KBM-7 (cell line): ENCODE measurements at regions not wholly inside any gene's neighbourhood (a gene's known extent, or its start where the extent isn't known, plus 50 kb on each side); places are given as distances from the start of the nearest gene placed in this dataset.
"Not testable (repeated sequence)": the region's sequence is repeated elsewhere in the genome, so short reads cannot be mapped to it uniquely, and the experiment has no call there.

Source experiments
- DNase-seq: peaks from one replicate; pipeline ENCODE4 v3.0.0-alpha.2; 2015
- in situ Hi-C: fragments of 300-500 bp; cut with MboI; formaldehyde crosslinking; loops from 2 replicates; pipeline ENCODE4 v1.14.3; 2020; ENCODE audit warnings: low sequenced_read_pairs, low pct_unique_long_range_greater_than_20kb, mixed read lengths

DNA sequence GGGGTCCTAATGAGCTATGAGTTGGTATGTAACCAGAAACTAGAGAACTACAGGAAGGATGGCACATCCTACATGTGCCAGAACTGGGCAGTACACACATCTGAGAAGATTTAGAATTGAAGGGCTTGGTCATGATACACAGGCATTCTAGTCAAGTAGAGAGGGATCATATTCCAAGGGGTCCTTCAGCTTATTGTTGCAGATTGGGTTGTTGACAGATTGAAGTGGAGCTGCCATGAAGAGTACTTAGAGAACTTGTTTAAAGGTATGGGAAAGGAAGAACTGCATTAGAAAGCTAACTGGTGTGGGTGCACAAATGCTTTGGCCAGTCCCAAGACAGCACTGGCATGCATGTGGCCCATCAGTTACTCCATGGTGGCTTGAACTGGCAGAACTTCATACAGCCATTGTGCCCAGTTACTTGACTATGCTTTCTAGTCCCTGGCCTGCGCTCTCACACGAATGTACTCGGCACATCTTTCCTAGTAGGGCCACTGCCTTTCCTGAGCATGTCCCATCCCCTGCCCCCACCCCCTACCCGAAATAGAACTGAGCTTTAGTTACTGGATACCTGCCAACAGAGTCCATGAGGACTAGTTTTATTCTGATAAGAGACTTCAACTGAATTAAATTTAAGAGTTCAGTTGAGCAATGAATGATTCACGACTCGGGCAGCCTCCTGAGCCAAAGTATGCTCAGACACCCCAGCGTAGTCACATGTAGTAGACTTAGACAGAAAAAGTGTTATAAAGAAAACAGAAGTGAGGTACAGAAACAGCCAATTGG, 64.0 kb downstream of the CCNG2 start:
- no peak for DNase-seq
- in situ Hi-C loops, result no loop called here

- DNase-seq, result no peak
- in situ Hi-C loops, result no loop called here
Measured at GRCh38 chr4:77225022-77225421, 68.0 kb downstream of the CCNG2 start.

DNA sequence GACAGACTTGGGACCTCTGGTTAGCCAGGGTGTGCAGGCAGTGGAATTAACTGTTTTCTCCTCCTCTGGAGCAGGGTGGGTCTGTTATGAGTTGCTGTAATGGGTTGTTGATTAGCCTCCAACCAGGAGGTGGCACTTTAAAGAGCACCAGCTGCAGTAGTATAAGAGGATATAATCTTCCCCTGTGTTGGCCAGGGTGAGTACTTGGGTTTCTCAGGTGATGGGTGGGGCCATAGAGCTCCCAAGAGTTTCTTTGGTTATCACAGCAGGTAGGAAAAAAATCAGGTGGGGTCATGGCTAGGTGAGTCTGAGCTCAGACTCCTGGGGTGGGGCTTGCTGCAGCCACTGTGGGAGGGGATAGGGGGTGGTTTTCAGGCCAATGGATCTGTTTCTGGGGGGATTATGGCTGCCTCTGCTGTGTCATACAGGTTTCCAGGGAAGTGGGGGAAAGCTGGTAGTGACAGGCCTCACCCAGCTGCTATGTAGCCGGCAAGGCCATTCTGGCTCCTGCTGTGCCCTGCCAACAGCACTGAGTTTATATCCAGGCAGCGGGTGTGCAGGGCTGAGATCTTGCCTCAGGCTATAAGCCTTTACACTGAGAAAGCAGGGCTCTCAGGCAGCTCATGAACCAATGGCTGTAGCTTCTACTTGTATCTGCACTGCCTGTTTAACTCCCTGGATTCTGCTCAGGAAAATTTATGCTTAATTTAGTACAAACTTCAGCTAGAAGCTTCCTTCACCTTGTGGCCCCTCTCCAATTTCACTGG, 70.1 kb downstream of the CCNG2 start:
- in situ Hi-C loops, result no loop called here

DNA sequence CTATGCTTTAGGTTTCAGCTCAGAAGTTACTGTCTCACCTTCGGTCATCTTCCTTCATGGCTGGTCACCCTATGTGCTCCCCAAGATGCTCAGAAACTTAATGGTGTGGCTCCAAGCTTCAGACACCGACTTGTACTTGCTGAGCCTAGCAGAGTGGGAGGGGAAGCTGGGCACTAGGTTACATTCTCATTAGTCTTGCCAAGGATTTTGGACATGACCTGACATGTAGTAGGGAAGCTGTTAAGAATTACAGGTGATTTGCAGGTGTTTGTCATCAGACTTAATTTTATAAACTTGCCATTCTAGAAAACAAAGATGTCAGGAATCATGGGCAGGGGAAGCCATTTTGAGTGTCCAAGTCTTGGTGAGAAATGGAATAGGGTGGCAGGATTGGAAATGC, 72.4 kb downstream of the CCNG2 start:
- DNase-seq, result no peak
- in situ Hi-C loops, result no loop called here

More for the DNA sequence above, 70.1 kb downstream of the CCNG2 start:
- no peak for DNase-seq

GRCh38 chr4:77232653-77233052, 75.6 kb downstream of the CCNG2 start:
- no peak for DNase-seq
- in situ Hi-C loops, result no loop called here

DNA sequence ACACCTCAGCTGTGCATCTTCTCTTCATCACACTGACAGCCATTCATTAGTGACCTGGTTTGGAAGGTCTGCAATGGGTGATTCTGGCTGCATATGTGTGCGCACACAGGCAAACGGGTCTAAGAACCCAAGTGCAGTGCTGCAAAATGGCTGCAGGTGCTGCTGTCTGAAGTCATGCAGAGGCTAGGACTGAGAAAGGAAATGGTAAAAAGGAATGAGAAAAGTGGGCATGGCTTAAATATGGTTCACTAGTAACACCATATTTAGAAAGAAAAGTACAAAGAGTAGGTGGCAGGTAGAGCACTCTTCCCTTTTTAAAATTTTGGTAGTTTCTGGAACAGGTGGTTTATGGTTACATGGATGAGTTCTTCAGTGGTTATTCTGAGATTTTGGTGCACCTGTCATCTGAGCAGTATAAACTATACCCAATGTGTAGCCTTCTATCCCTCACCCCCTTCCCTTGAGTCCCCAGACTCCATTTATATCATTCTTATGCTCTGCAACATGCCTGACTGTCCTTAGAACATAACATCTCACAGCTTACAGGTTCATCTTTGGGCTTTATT, 78.4 kb downstream of the CCNG2 start:
- no peak for DNase-seq
- in situ Hi-C loops, result no loop called here

- in situ Hi-C loops, result no loop called here
- DNase-seq, result no peak
Measured at GRCh38 chr4:77236806-77237205, 79.8 kb downstream of the CCNG2 start.

GRCh38 chr4:77240469-77241066, 83.6 kb downstream of the CCNG2 start:
- in situ Hi-C loops, result no loop called here
- peak; percentile 74 for DNase-seq

DNA sequence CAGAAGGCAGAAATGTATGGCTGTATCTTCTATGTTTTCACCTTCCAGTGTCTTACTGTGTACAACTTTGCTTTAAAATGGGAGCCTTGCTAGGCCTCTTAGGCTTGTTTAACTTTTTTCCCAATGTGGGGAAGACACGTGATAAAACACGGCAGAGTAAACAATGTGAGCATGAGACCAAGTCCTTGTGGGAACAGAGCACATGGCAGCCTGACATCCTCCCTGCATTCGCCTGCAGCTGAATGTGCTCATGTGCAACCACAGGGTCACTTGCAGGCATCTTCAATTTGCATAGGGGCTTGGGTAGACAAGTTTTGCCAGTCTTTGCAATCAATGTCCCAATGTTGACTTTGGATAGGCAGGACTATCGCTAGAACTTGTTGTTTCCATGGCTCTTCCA, 91.8 kb downstream of the CCNG2 start:
- no peak for DNase-seq
- in situ Hi-C loops, result no loop called here

DNA sequence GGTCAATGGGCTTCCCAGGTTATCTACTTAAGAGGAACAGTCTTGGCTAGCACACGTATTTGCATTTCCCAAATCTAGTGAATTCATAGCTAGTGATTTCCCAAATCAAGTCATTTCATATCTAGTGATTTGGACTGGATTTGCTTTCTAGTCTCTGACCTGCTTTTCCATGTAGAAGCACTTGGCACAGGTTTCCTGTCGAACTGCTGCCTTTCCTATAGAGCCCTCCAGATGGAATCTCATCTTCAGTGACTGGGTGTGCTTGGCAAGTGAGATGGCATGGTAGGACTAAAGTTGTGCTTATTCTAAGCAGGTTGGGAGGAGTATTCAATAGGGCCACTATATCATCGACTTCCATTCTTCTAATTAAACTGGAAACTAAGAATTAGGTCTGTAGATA, 94.7 kb downstream of the CCNG2 start:
- in situ Hi-C loops, result no loop called here
- no peak for DNase-seq

- no peak for DNase-seq
Measured at GRCh38 chr4:77263247-77263646, 106.2 kb downstream of the CCNG2 start.

DNA sequence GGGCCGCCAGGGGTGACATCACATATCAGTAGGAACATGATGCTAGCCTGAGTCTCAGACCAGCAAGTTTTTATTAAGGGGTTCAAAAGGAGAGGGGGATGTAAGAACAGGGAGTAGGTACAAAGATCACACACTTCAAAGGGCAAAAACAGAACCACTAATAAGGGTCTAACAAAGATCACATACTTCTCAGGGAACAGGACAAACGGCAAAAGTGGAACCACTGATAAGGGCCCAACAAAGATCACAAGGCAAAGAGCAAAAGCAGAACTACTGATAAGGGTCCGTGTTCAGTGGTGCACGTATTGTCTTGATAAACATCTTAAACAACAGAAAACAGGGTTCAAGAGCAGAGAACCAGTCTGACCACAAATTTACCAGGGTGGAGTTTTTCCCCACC, 107.0 kb downstream of the CCNG2 start:
- DNase-seq, result peak; percentile 8

More at GRCh38 chr4:77263247-77263646, 106.2 kb downstream of the CCNG2 start:
- in situ Hi-C loops, result no loop called here

GRCh38 chr4:77264826-77265225, 107.8 kb downstream of the CCNG2 start:
- no peak for DNase-seq
- in situ Hi-C loops, result no loop called here

More for the DNA sequence above, 107.0 kb downstream of the CCNG2 start:
- in situ Hi-C loops, result not testable (repeated sequence)

- in situ Hi-C loops, result no loop called here
- no peak for DNase-seq
Measured at GRCh38 chr4:77268108-77268507, 111.1 kb downstream of the CCNG2 start.

DNA sequence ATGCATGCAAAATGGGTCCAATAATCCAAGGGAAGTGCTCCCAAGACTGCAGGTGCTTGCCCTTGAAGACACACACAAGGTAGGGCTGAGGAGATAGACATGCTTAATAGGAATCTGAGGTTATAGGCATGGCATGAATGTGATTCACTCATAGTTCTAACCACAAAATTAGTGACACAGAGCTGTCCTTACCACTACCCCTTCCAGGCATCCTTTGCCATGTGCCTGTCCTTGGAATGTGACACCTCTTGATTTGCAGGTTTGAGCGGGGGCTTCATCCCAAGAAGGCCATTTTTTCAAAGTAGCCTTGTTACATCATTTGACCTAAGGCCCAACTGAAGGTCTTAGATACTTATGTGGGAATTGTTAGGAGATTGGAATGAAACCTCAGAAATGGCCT, 112.5 kb downstream of the CCNG2 start:
- in situ Hi-C loops, result no loop called here
- DNase-seq, result no peak

DNA sequence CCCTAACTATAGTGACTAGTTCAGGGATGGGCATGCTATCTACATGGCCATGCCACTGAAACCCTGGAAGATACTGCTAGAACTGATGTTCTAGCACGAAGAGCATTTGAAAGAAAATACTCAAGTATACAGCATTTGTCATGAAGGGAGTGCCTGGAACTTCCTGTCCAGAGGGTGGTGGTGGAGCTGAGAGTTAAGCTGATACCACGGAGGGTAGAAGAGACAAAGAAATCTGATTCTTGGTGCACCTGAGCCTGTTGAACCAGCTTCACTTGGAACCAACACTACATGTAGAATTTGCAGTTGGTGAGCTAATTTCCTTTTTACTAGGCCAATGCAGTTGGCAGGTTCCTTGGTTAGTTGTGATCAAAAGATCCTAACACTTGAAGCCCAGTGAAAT, 116.4 kb downstream of the CCNG2 start:
- in situ Hi-C loops, result no loop called here
- DNase-seq, result no peak

- in situ Hi-C loops, DNase-seq: not testable (repeated sequence)
Measured at GRCh38 chr4:77279114-77279513, 122.1 kb downstream of the CCNG2 start.

DNA sequence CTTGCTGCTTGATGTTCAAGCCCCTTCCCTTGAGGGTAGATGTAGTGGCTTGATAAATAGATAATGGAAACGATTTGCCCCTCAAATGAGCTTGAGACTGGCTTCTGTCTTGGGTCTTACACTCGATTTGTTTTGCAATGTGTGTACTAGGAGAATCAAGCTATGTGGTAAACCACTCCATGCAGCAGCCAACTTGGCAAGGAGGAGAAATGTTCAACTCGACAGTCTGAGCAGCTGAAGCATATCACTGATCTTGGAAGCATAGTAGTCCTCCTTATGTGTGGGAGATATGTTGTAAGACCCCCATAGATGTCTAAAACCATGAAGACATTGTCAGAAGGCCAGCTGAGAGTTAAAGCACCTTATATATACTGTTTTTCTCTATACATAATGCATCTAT, 125.3 kb downstream of the CCNG2 start:
- no peak for DNase-seq
- in situ Hi-C loops, result no loop called here

- DNase-seq, result no peak
- in situ Hi-C loops, result no loop called here
Measured at GRCh38 chr4:77284036-77284435, 127.0 kb downstream of the CCNG2 start.

DNA sequence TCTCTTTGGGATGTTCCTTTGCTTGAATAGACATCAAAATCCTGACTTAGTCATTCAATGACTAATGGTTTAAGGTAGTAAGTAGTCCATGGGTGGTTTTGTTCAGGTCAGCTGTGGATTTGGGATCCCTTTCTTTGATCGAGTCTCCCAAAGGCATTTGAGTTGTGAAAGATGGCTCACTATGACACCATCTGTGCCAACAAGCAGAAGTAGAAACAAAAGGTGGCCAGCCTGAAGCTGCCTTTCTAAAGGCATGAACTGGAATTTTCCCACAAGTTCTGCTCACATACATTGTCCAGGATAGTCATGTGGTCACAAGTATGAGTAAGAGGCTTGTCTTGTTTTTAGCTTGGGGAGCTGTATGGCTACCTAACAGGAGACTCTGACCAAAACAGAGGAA, 129.9 kb downstream of the CCNG2 start:
- no peak for DNase-seq
- in situ Hi-C loops, result no loop called here
